Midbrain (tissue), 1 donor: ENCODE measurements at regions not wholly inside any gene's neighbourhood (a gene's known extent, or its start where the extent isn't known, plus 50 kb on each side); places are given as distances from the start of the nearest gene placed in this dataset.

Source experiments
- DNase-seq: peaks from one replicate; lab custom pipeline; 2025; lab: John Stamatoyannopoulos, UW

- DNase-seq = no peak
Measured at GRCh38 chr15:56868170-56868569, 50.3 kb upstream of the TCF12 start.

- DNase-seq = no peak
Measured at GRCh38 chr15:56866803-56867202, 51.6 kb upstream of the TCF12 start.

- DNase-seq = no peak
Measured at GRCh38 chr15:56857828-56858227, 60.6 kb upstream of the TCF12 start.

- DNase-seq = no peak
Measured at GRCh38 chr15:56856934-56857333, 61.5 kb upstream of the TCF12 start.

GRCh38 chr15:56844892-56845291 lies 73.6 kb upstream of the TCF12 start:
- DNase-seq = no peak

- no peak for DNase-seq
Measured at GRCh38 chr15:56844471-56844870, 74.0 kb upstream of the TCF12 start.

GRCh38 chr15:56839641-56840040 lies 78.8 kb upstream of the TCF12 start:
- DNase-seq = no peak

GRCh38 chr15:56839099-56839498 lies 79.3 kb upstream of the TCF12 start:
- DNase-seq = no peak

GRCh38 chr15:56838085-56838484 lies 80.4 kb upstream of the TCF12 start:
- DNase-seq = no peak

- no peak for DNase-seq
Measured at GRCh38 chr15:56837273-56837672, 81.2 kb upstream of the TCF12 start.

GRCh38 chr15:56835718-56836171 lies 82.7 kb upstream of the TCF12 start:
- peak; percentile 30 for DNase-seq

- peak; percentile 70 for DNase-seq
Measured at GRCh38 chr15:56832125-56832524, 86.3 kb upstream of the TCF12 start.

- no peak for DNase-seq
Measured at GRCh38 chr15:56831467-56832005, 86.9 kb upstream of the TCF12 start.

GRCh38 chr15:56824175-56824574 lies 90.9 kb upstream of the ZNF280D start:
- DNase-seq = no peak

- peak; percentile 58 for DNase-seq
Measured at GRCh38 chr15:56821721-56822425, 88.6 kb upstream of the ZNF280D start.

GRCh38 chr15:56820333-56820732 lies 87.0 kb upstream of the ZNF280D start:
- DNase-seq = no peak

- DNase-seq = no peak
Measured at GRCh38 chr15:56817321-56818080, 84.2 kb upstream of the ZNF280D start.

GRCh38 chr15:56816781-56817180 lies 83.5 kb upstream of the ZNF280D start:
- DNase-seq = no peak

GRCh38 chr15:56815247-56815646 lies 81.9 kb upstream of the ZNF280D start:
- DNase-seq = no peak

GRCh38 chr15:56814429-56814828 lies 81.1 kb upstream of the ZNF280D start:
- DNase-seq = no peak

- DNase-seq = no peak
Measured at GRCh38 chr15:56813995-56814394, 80.7 kb upstream of the ZNF280D start.

GRCh38 chr15:56812961-56813360 lies 79.7 kb upstream of the ZNF280D start:
- DNase-seq = no peak

- peak; percentile 30 for DNase-seq
Measured at GRCh38 chr15:56812221-56812620, 78.9 kb upstream of the ZNF280D start.
